ENCODE measurements at regions not wholly inside any gene's neighbourhood (a gene's known extent, or its start where the extent isn't known, plus 50 kb on each side); places are given as distances from the start of the nearest gene placed in this dataset.

DNA sequence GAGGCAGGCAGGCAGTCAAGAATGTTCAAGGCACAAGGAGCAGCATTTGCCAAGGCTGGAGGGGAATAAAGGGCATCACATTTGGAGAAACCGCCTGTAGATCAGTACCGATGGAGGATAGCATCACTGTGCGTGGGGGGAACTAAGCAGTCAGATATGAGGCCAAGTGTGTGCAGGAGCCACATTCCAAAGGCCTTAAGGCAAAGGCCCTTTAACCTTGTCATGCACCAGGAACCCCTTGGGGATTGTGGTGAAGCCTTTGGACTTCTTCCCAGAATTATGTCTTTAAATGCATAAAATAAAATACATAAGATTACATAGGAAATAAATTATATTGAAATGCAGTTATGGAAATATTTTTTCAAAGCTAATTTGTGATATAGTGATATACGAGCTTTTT, 532.1 kb downstream of the BUD13 start:
- H3K36me3 ChIP-seq (ENCODE audit: control insufficient read depth, insufficient read depth, low read length) = no peaks in the 10 kb centered on the region
- CTCF ChIA-PET = no interaction called here
- POLR2A ChIA-PET = no interaction called here
- no peak overlapping the region for H3K27ac ChIP-seq (ENCODE audit: low read length)
- H3K4me3 ChIP-seq (ENCODE audit: low read depth in 2 of 2, low read length in 2 of 2) = no peak overlapping the region
- in situ Hi-C loops (cut with HindIII; ENCODE audit: low pct_unique_long_range_greater_than_20kb, low sequenced_read_pairs) (no loop called here), intact Hi-C loops (cut with micrococcal nuclease; ENCODE audit: unreplicated experiment) (no loop called here)
- no peaks in the 10 kb centered on the region for H3K9me3 ChIP-seq (ENCODE audit: control insufficient read depth, insufficient read depth, low read depth, low read length)
- peaks cover 11% of the 10 kb centered on the region for H3K27me3 ChIP-seq (ENCODE audit: control insufficient read depth, insufficient read depth, low read length)
- DNase-seq (ENCODE audit: low read depth, low spot score) (no peak), ATAC-seq (no peak; the same call in 1 of the 2 replicates)
- no peaks in the 10 kb centered on the region for H3K4me1 ChIP-seq (ENCODE audit: control insufficient read depth, insufficient read depth, low read length)
- no peak for TF ChIP-seq TCF7L2 (IDR thresholded peaks at IDR 0.05; ENCODE audit: low read depth, low read length)
- TF ChIP-seq POLR2AphosphoS5 (IDR thresholded peaks at IDR 0.05; ENCODE audit: low read depth, low read length) = no peak
- TF ChIP-seq SIN3A (IDR thresholded peaks at IDR 0.05; ENCODE audit: borderline replicate concordance, insufficient read depth, low read depth, low read length) = no peak
- TF ChIP-seq, protein P1, sequence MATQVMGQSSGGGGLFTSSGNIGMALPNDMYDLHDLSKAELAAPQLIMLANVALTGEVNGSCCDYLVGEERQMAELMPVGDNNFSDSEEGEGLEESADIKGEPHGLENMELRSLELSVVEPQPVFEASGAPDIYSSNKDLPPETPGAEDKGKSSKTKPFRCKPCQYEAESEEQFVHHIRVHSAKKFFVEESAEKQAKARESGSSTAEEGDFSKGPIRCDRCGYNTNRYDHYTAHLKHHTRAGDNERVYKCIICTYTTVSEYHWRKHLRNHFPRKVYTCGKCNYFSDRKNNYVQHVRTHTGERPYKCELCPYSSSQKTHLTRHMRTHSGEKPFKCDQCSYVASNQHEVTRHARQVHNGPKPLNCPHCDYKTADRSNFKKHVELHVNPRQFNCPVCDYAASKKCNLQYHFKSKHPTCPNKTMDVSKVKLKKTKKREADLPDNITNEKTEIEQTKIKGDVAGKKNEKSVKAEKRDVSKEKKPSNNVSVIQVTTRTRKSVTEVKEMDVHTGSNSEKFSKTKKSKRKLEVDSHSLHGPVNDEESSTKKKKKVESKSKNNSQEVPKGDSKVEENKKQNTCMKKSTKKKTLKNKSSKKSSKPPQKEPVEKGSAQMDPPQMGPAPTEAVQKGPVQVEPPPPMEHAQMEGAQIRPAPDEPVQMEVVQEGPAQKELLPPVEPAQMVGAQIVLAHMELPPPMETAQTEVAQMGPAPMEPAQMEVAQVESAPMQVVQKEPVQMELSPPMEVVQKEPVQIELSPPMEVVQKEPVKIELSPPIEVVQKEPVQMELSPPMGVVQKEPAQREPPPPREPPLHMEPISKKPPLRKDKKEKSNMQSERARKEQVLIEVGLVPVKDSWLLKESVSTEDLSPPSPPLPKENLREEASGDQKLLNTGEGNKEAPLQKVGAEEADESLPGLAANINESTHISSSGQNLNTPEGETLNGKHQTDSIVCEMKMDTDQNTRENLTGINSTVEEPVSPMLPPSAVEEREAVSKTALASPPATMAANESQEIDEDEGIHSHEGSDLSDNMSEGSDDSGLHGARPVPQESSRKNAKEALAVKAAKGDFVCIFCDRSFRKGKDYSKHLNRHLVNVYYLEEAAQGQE (IDR thresholded peaks at IDR 0.05; ENCODE audit: insufficient read depth in 1 of 2, low read depth in 2 of 2, low read length in 1 of 2) = no peak
- TF ChIP-seq CTCF (IDR thresholded peaks at IDR 0.05) = no peak
- no TSS peak for BruUV-seq (replicated peaks)

DNA sequence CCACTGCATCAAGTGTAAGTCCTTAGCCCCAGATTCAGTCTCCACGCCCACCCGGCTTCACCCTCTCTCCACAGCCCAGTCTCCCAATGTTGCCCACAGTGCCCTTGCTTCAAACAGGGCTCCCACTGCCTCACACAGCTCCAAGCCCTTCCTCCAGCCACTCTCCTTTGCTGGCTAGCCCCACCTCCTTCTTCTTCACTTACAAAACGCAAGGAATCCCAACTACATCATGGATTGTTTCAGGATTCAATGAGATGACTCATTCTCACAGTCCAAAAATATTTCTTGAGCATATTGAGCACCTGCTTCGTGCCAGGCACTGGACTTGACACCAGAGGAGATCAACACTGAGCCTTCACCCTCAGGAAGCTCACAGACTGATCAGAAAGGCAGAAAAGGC, 533.5 kb downstream of the BUD13 start:
- CTCF ChIA-PET = no interaction called here
- BruUV-seq (replicated peaks) = no TSS peak
- 0 out of 2 replicates have a peak, but pooled peaks cover 5% of the 10 kb centered on the region for H3K27me3 ChIP-seq (ENCODE audit: control insufficient read depth, insufficient read depth, low read length)
- POLR2A ChIA-PET = no interaction called here
- in situ Hi-C loops (cut with HindIII; ENCODE audit: low pct_unique_long_range_greater_than_20kb, low sequenced_read_pairs) (no loop called here), intact Hi-C loops (cut with micrococcal nuclease; ENCODE audit: unreplicated experiment) (no loop called here)
- TF ChIP-seq POLR2AphosphoS5 (IDR thresholded peaks at IDR 0.05; ENCODE audit: low read depth, low read length) (no peak), CTCF (IDR thresholded peaks at IDR 0.05) (no peak), TCF7L2 (IDR thresholded peaks at IDR 0.05; ENCODE audit: low read depth, low read length) (no peak), SIN3A (IDR thresholded peaks at IDR 0.05; ENCODE audit: borderline replicate concordance, insufficient read depth, low read depth, low read length) (no peak)
- TF ChIP-seq, protein P1 (IDR thresholded peaks at IDR 0.05; ENCODE audit: insufficient read depth in 1 of 2, low read depth in 2 of 2, low read length in 1 of 2) = no peak
- H3K9me3 ChIP-seq (ENCODE audit: control insufficient read depth, insufficient read depth, low read depth, low read length) = no peaks in the 10 kb centered on the region
- DNase-seq (ENCODE audit: low read depth, low spot score) = no peak
- H3K36me3 ChIP-seq (ENCODE audit: control insufficient read depth, insufficient read depth, low read length) = no peaks in the 10 kb centered on the region
- no peaks in the 10 kb centered on the region for H3K4me1 ChIP-seq (ENCODE audit: control insufficient read depth, insufficient read depth, low read length)
- no peak for ATAC-seq
- H3K27ac ChIP-seq (ENCODE audit: low read length) = no peak overlapping the region
- H3K4me3 ChIP-seq (ENCODE audit: low read depth in 2 of 2, low read length in 2 of 2) = no peak overlapping the region
